Esophagus squamous epithelium (tissue), 5 donors: ENCODE measurements at regions not wholly inside any gene's neighbourhood (a gene's known extent, or its start where the extent isn't known, plus 50 kb on each side); places are given as distances from the start of the nearest gene placed in this dataset.

Experiments
- DNase-seq: peaks from one replicate; lab custom pipeline; 2025; lab: John Stamatoyannopoulos, UW
- H3K27ac ChIP-seq, 4 donors: fragments of 200-600 bp; sonication (generic); one replicate each; pipeline ENCODE4 v1.5.1; 2016 to 2019; ENCODE audit warnings: mild to moderate bottlenecking in 1 of 4
- H3K27me3 ChIP-seq, 4 donors: fragments of 200-600 bp; sonication (generic); 1 replicate in 3 of 4; 2 replicates in 1 of 4; pipeline versions ENCODE4 v1.5.1 to v1.6.0; 2017 to 2021; ENCODE audit warnings: antibody characterized with exemption in 1 of 4
- H3K36me3 ChIP-seq, 3 donors: fragments of 200-600 bp; sonication (generic); one replicate each; pipeline ENCODE4 v1.5.1; 2016 to 2019
- H3K4me1 ChIP-seq, 3 donors: fragments of 200-600 bp; sonication (generic); one replicate each; pipeline ENCODE4 v1.5.1; 2017 to 2019
- H3K4me3 ChIP-seq, 4 donors: fragments of 200-600 bp; sonication (generic); 1 replicate in 3 of 4; 2 replicates in 1 of 4; pipeline ENCODE4 v1.5.1; 2016 to 2019; ENCODE audit warnings: mild to moderate bottlenecking in 2 of 4, moderate library complexity in 1 of 4
- H3K9me3 ChIP-seq, 3 donors: fragments of 200-600 bp; sonication (generic); one replicate each; pipeline ENCODE4 v1.5.1; 2016 to 2019
- CTCF ChIP-seq, 6 experiments: fragments of 450-650 bp in 4 of 6; fragments of 200-600 bp in 2 of 6; sonication (generic) in 2 of 6; IDR thresholded peaks; one replicate each; pipeline ENCODE4 v1.5.1; 2016 to 2019; ENCODE audit warnings: antibody characterized with exemption in 6 of 6, mild to moderate bottlenecking in 4 of 6, moderate library complexity in 4 of 6
- POLR2A ChIP-seq, 4 donors: fragments of 450-650 bp; IDR thresholded peaks; one replicate each; pipeline ENCODE4 v1.6.1; 2017; ENCODE audit warnings: antibody characterized with exemption in 4 of 4, mild to moderate bottlenecking in 4 of 4, moderate library complexity in 3 of 4
- WGBS, 2 donors: methylation state at CpG; one replicate each; pipeline ENCODE4 v1.1.5; 2018; 5-methylcytosine and 5-hydroxymethylcytosine counted together
- intact Hi-C: fragments of 100-400 bp; cut with DNase I; formaldehyde crosslinking; loops from one replicate; pipeline ENCODE4 v1.15.0; 2022
- donor health status: DM: yes; HTN: yes; CAD: no.

- DNase-seq: no peak
- H3K4me1 ChIP-seq: peaks cover 0 to 5% (median 3%) of the 10 kb centered on the region in 3 donors
- no peak for TF ChIP-seq CTCF (IDR thresholded peaks at IDR 0.05)
- TF ChIP-seq POLR2A (IDR thresholded peaks at IDR 0.05): no peak
- no peaks in the 10 kb centered on the region for H3K36me3 ChIP-seq
- peaks cover 0 to 25% (median 0%) of the 10 kb centered on the region in 4 donors for H3K27me3 ChIP-seq
- intact Hi-C loops: no loop called here
- H3K9me3 ChIP-seq: peaks cover 0 to 8% (median 7%) of the 10 kb centered on the region in 3 donors
- WGBS, 2 donors: 48 to 50% methylated on average over 3 of the region's 3 CpGs
- H3K4me3 ChIP-seq: no peak overlapping the region
- no peak overlapping the region for H3K27ac ChIP-seq
Observed at GRCh38 chr6:6533176-6533575, 55.3 kb upstream of the LY86 start.

GRCh38 chr6:6534399-6534798 is 54.1 kb upstream of the LY86 start:
- WGBS, 2 donors: 84 to 93% methylated on average over 9 to 16 of the region's 16 CpGs
- Histone ChIP-seq H3K9me3 (peaks cover 0 to 8% (median 7%) of the 10 kb centered on the region in 3 donors), H3K4me1 (peaks cover 0 to 7% (median 4%) of the 10 kb centered on the region in 3 donors), H3K27ac (no peak overlapping the region), H3K36me3 (no peaks in the 10 kb centered on the region), H3K27me3 (peaks cover 0 to 15% (median 0%) of the 10 kb centered on the region in 4 donors), H3K4me3 (no peak overlapping the region)
- DNase-seq: no peak
- TF ChIP-seq CTCF (IDR thresholded peaks at IDR 0.05) (no peak), POLR2A (IDR thresholded peaks at IDR 0.05) (no peak)
- intact Hi-C loops: no loop called here

GRCh38 chr6:6537488-6538260 is 50.8 kb upstream of the LY86 start:
- Histone ChIP-seq H3K27ac (no peak overlapping the region), H3K9me3 (no peaks in the 10 kb centered on the region), H3K36me3 (no peaks in the 10 kb centered on the region), H3K4me3 (no peak overlapping the region), H3K27me3 (peaks cover 0 to 19% (median 0%) of the 10 kb centered on the region in 4 donors), H3K4me1 (peaks cover 0 to 7% (median 4%) of the 10 kb centered on the region in 3 donors)
- WGBS, 2 donors: 67 to 75% methylated on average over 1 of the region's 1 CpG
- intact Hi-C loops: no loop called here
- TF ChIP-seq POLR2A (IDR thresholded peaks at IDR 0.05): no peak
- no peak for TF ChIP-seq CTCF (IDR thresholded peaks at IDR 0.05)
- no peak for DNase-seq

- intact Hi-C loops: no loop called here
Observed at GRCh38 chr6:6538261-6538660, 50.3 kb upstream of the LY86 start.

More at GRCh38 chr6:6538261-6538660, 50.3 kb upstream of the LY86 start:
- peaks cover 0 to 25% (median 0%) of the 10 kb centered on the region in 4 donors for H3K27me3 ChIP-seq
- WGBS, 2 donors: 25 to 33% methylated on average over 4 of the region's 4 CpGs
- TF ChIP-seq POLR2A (IDR thresholded peaks at IDR 0.05): no peak
- TF ChIP-seq CTCF (IDR thresholded peaks at IDR 0.05): no peak
- H3K4me1 ChIP-seq: peaks cover 0 to 7% (median 4%) of the 10 kb centered on the region in 3 donors
- H3K9me3 ChIP-seq: no peaks in the 10 kb centered on the region
- H3K36me3 ChIP-seq: no peaks in the 10 kb centered on the region
- no peak overlapping the region for H3K27ac ChIP-seq
- H3K4me3 ChIP-seq: no peak overlapping the region
- no peak for DNase-seq
